ENCODE measurements at regions not wholly inside any gene's neighbourhood (a gene's known extent, or its start where the extent isn't known, plus 50 kb on each side); places are given as distances from the start of the nearest gene placed in this dataset.

DNA sequence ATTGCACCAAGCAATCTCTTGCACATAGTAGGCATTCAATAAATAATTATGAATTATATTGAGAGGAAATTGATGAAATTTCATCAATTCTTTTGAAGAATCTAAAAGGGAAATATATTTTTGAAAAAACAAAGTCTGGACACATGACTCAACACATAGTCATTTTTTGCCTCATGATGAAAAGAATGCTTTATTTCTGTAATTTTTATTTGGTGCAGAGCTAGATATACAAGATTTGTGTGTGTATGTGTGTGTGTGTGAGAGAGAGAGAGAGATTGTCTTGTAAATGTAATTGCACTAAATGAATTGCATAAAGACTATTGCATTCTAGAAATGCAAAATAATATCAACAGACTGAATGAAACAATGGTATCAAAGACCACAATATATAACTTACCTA is 206.2 kb upstream of the C1orf87 start:
- TF ChIP-seq CTCF (IDR thresholded peaks at IDR 0.05) (no peak), POLR2A (IDR thresholded peaks at IDR 0.05) (no peak)

Data from lower leg skin (tissue), 3 donors.